IPS-18c (cell line): ENCODE measurements at regions not wholly inside any gene's neighbourhood (a gene's known extent, or its start where the extent isn't known, plus 50 kb on each side); places are given as distances from the start of the nearest gene placed in this dataset.
"Not testable (repeated sequence)": the region's sequence is repeated elsewhere in the genome, so short reads cannot be mapped to it uniquely, and the experiment has no call there.

Experiments used
- H3K4me3 ChIP-seq: 2 replicates; pipeline ENCODE4 v1.7.0; 2013; ENCODE audit warnings: low read depth, mild to moderate bottlenecking, low read length, moderate library complexity; ENCODE audit not compliant: insufficient read depth
- H3K9me3 ChIP-seq: one replicate; pipeline ENCODE4 v1.6.1; 2013; ENCODE audit warnings: mild to moderate bottlenecking, low read length, moderate library complexity; ENCODE audit not compliant: control insufficient read depth, insufficient read depth

DNA sequence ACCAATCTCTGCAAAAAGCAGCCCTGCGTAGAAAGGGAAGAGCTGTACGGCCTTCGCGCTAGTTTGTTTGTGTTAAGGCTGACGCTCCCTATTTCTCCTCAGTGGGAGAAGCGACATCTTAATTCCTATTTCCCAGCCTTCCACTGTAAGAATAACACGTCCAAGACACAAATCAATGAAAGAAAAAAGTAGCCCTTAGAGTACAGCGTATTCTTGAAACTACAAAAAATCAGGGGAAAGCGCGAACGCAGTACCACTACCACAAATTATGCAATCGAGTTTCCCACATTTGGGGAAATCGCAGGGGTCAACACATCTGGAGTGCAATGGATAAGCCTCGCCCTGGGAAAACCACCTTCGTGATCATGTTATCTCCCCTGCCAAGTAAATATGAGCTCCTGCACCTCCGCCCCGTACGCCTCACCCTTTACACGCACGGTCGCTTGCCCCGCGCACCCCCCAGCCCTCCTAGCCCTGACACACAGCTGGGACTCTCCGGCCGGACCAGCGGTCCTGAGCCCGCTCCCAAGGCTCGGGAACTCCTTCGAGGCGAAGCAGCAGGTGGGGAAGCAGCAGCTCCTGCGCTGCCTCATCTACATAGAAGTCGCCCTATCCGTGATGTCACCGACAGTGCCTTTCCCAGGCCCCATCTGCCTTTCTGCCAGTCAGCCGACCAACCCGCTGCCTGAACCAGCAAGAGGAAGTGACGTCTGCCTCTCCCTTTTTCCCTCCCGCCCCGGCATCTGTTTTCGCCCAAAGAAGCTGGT is 94.7 kb downstream of the PPIAL4G start:
- Histone ChIP-seq H3K9me3 (no peaks in the 10 kb centered on the region), H3K4me3 (peak overlapping the region; percentile 47; the same call in 1 of the 2 replicates)

DNA sequence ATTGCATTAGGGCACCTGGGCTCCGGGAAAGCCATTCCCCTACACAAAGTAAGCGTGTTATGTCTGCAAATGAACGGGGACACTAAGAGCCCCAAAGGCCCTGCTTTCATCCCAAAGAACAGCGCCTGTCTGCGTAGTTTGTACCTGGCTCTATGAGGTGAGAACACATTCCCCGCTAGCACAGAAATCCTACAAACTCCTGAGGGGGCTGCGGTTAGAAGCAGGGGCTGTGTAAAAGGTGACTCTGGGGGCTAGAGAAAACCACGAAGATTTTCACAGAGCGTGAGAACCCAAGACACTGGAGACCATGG is 95.2 kb downstream of the PPIAL4G start:
- H3K4me3 ChIP-seq, result peak overlapping the region; percentile 47; the same call in 1 of the 2 replicates
- H3K9me3 ChIP-seq, result not testable (repeated sequence)

DNA sequence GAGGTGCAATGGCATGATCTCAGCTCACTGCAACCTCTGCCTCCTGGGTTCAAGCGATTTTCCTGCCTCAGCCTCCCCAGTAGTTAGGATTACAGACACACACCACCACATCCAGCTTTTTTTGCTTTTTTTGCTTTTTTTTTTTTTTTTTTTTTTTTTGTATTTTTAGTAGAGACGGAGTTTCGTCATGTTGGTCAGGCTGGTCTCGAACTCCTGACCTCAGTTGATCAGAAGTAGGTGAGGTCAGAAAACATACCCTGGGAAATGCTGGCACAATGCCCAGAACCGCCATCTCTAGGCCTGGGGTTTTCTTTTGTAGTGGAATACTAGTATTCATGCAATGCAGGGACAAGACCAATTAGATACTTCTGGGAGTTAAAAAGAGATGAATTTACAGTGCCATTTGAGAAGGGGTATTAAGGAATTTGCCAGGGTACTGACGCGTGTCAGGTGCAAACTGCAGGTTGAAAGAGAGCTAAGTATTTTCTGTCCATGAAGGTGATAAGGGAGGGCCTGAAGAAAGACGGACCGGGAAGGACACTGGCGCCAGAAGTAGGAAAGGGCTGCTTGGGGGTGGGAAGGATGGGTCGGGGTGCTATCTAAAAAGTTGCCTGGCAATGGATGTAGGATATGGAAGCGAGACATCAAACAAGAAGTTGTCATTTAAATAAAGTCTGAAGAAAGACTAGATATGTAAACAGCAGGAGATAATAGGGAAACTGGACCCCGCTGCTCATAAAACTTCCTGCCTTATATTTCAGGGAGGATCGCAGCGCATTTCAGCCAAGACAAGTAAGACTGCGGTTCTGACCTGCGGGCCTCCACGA is 95.8 kb downstream of the PPIAL4G start:
- not testable (repeated sequence) for H3K9me3 ChIP-seq
- peak overlapping the region; percentile 47; the same call in 1 of the 2 replicates for H3K4me3 ChIP-seq

DNA sequence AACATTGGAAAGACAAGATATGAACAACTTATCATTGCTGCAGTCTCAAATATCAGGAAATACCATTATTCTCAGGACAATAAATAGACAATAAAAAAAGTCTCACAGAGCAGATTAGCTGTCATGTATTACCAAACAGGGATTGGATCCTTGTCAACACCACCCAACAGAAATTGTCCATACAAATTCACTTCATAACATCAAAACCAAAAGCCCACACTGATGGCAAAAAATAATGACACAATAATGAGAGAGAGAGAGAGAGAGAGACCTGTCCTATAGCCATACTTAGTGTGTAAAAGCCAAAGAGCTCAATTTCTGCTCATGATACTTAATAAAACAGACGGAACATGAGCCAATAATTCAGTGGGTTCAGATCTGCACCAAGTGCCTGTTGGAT is 96.5 kb downstream of the PPIAL4G start:
- Histone ChIP-seq H3K9me3 (no peaks in the 10 kb centered on the region), H3K4me3 (no peak overlapping the region)

DNA sequence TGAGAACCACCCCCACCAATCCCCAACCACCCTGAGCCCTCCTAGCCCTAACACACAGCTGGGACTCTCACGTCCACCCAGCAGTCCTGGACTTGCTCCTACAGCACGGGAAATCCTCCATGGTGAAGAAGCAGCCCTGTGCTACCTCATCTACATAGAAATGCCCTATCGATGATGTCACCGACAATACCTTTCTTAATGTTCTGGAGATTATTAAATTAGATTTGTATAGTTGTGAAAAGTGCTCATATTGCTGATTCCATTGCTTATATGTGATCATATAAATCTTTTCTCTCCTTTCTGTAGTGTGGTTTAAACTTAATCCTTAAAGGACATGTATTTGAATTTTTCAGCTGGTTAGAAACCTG is 97.1 kb downstream of the PPIAL4G start:
- not testable (repeated sequence) for H3K4me3 ChIP-seq, H3K9me3 ChIP-seq

DNA sequence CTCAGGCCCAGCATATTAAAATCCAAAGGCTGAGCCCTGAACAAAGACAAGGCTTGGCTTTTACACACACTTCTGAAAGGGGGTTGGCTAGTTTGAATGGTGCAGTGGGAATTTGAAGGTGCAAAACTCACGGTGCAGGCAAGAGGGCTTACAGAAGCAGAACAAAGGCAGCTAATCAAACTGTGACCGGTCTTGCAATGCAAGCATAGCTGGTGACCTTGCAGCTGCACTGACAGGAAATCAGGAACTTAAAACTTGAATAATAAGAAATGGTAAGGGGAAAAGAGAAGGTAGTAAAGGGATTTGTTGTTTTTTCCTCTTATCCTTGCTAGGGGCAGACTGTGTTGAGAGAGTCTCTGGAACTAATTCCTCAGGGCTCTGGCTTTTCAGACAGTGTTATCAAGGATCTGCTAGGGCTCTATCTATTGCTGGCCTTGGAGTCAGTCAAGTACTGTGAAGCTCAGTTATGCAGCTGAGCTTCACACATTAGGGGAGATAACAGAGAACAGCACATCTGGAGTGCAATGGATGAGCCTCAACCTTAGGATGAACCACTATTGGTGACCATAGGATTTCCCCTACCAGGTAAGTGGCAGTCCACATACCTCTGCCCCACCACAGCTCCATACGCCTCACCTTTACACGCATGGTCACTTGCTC is 97.6 kb downstream of the PPIAL4G start:
- Histone ChIP-seq H3K9me3 (no peaks in the 10 kb centered on the region), H3K4me3 (no peak overlapping the region)

DNA sequence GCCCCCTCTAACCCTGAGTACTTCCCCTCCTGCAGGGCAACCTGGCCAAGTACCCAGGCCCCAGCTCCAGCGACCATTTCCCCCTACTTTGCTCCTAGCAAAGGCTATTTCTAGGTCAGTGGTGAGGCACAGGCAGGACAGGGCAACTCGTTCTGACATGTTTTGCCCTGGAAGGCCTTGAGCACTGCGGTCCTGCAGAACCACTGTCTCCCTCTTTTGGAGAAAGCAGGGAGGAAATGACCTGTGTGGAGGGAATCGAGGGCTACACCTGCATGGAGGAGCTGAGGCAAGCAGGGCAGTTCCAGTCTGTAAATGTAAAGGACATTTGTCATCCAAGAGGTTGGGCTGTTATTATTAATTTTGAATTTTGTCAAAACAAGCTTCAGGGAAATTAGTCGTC is 99.1 kb downstream of the PPIAL4G start:
- no peaks in the 10 kb centered on the region for H3K9me3 ChIP-seq
- no peak overlapping the region for H3K4me3 ChIP-seq

DNA sequence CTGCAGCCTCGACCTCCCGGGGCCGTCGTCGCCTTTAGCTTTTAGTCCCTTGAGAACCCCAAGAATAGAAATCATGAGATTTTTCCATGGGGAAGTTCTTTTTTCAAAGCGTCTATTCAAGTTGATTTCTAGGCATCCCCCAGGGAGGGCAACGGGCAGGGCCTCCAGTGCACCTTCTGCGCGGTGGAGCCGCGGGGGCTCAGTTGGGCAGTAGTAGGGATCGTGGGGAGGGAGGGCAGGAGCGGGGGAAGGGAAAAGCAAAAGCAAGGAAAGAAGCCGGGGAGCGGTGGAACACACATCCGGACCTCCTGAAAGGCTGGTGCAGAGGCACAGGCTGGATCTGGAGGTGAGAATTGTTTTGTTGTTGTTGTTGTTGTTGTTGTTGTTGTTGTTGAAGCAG is 103.4 kb downstream of the PPIAL4G start:
- H3K9me3 ChIP-seq, result no peaks in the 10 kb centered on the region
- H3K4me3 ChIP-seq, result peak overlapping the region; percentile 40; the same call in 1 of the 2 replicates

DNA sequence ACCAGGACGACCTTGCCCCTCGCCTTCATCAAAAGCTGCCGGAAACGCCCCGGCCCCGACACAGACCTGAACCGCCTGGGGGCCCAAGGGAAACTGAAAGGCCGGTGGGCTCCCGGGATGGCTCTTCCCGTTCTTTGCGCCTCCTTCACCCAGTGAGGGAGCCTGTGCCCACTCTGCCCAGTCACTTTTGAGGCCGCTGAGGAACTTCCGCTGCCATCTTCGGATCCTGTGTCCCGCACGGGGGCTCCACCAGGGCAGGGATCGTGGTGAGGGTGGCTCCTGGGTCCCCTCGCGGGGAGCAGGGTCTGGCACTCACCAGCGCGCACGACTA is 104.0 kb downstream of the PPIAL4G start:
- Histone ChIP-seq H3K9me3 (no peaks in the 10 kb centered on the region), H3K4me3 (peak overlapping the region; percentile 40; the same call in 1 of the 2 replicates)

DNA sequence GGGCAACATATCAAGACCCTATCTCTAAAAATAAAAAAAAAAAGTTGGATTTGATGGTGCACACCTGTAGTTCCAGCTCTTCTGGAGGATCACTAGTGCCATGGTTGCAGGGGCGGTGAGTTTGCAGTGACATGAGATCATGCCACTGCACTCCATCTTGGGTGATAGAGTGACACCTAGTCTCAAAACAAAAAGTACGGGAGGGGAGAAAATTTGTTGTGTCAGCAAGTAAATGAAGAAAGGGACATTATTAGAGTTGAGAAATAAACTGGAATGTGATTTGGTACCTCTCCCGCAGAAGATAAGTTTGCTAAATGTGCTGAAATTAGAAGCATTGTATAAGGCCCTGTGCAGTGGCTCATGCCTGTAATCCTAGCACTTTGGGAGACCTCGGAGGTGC is 105.1 kb downstream of the PPIAL4G start:
- H3K9me3 ChIP-seq, H3K4me3 ChIP-seq: not testable (repeated sequence)

DNA sequence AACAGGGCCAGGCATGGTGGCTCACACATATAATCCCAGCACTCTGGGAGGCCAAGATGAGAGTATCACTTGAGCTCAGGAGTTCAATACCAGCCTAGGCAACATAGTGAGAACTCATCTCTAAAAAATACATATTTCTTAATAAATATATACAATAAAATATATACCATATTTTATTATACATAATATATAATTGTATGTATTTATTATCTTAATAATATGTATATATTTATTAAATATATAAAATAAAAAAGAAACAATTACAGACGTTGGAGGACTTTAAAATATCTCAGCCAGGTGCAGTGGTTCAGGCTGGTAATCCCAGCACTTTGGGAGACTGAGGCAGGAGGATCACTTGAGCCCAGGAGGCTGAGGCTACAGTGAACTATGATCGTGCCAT is 106.1 kb downstream of the PPIAL4G start:
- H3K4me3 ChIP-seq, H3K9me3 ChIP-seq: not testable (repeated sequence)

DNA sequence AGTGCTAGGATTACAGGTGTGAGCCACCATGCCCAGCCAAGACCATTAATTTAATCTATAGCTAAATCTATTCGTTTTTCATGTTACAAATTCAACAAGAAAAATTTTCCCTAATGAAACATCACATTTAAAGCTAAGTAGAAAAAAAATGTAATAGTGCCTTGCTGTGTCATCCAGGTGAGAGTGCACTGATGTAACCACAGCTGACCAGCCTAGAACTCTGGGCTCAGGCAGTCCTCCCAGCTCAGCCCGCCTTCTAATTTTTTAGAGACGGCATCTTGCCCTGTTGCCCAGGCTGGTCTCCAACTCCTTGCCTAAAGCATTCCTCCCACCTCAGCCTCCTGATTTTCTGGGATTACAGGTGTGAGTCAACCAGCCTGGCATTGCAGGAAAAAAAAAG is 109.0 kb downstream of the PPIAL4G start:
- Histone ChIP-seq H3K4me3 (no peak overlapping the region), H3K9me3 (no peaks in the 10 kb centered on the region)

DNA sequence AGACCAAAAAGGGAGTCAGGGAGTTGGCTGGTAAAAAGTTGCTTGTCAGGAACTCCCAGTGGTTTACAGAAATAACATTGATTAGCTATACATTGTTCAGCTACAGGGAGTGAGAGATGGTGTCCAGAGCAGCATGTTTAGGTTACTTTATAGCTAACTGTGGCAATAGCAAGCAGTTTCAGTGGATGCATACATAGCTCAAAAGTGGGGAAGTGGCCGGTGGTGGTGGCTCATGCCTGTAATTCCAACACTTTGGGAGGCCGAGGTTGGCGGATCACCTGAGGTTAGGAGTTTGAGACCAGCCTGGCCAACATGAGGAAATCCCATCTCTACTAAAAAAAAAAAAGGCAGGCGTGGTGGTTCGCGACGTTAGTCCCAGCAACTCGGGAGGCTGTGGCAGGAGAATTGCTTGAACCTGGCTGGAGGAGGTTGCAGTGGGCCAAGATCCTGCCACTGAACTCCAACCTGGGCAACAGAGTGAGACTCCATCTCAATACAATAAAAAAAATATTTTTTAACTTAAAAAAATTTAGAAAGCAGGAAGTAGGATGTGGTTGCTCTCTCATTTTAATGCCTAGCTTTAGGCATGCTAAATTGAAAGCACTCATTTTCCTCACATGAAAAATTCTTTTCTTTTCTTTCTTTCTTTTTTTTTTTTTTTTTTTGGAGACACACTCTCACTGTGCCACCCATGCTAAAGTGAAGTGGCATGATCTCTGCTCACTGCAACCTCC is 109.7 kb downstream of the PPIAL4G start:
- no peak overlapping the region for H3K4me3 ChIP-seq
- no peaks in the 10 kb centered on the region for H3K9me3 ChIP-seq

DNA sequence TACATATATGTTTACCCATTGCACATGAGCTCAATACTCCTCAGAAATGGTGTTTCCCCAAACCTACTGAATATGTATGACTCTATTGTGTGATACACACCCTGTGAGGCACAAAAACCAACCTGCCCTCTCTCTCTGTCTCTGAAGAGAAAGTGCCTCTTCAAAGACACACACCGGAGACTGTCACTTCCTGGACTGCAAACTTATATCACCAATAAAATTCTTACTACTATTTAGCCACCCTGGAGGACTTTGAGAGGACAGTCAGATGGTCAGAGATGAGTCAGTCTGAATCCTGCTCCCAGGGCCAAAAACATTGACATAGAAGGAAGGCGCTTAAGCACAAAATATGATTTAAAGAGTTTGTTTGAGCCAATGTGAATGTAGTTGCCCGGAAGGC is 110.4 kb downstream of the PPIAL4G start:
- Histone ChIP-seq H3K9me3 (no peaks in the 10 kb centered on the region), H3K4me3 (no peak overlapping the region)

DNA sequence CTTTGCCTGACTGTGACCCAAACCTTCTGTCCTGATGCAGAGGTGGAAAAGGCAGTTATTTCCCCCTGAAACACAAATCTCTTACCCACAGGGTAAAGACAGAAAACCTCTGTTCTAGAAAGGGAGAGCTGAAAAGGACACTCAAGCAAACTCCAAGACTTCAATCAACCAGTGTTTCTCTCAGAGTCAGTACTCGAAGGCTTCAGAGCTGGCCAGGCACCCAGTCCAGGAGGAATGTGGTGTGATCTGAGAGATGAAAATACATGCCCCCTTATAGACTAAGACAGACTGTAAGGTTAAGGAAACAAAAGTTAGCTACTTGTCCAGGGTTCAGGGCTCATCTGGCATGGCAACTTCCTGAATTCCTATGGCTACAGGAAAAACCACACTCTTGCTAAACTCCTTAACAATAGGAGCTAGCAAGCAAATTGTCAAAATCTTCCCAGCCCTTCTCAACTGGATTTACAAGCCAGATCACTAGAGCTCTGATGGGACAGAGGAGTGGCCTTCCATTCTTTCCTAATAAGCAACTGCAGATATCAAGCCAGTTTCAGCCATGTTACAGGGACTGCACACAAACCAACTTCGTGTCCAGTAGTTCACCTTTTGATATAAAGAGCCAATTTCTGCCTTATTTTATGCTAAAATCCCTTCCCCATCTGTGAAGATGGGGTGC is 110.9 kb downstream of the PPIAL4G start:
- H3K9me3 ChIP-seq, H3K4me3 ChIP-seq: not testable (repeated sequence)

DNA sequence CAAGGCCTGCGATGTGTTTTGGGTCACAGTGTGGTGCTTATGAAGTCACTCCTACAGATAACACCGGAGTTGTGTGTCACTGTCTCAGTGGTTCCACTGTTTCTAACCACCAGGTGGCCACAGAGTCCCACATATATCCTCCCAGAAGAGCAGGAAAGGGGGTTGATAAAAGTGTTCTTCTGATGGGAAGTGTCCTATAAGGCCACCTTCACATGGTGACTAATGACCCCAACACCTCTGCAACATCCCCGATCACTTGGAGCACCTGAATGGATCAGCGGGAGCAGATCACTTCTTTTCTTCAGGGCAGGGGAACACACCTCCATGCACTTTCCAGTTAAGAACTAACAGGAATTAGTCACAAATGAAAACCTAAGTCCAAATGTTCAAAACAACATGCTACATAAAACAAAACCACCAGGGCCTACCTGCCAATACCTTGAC is 111.5 kb downstream of the PPIAL4G start:
- not testable (repeated sequence) for H3K4me3 ChIP-seq, H3K9me3 ChIP-seq

DNA sequence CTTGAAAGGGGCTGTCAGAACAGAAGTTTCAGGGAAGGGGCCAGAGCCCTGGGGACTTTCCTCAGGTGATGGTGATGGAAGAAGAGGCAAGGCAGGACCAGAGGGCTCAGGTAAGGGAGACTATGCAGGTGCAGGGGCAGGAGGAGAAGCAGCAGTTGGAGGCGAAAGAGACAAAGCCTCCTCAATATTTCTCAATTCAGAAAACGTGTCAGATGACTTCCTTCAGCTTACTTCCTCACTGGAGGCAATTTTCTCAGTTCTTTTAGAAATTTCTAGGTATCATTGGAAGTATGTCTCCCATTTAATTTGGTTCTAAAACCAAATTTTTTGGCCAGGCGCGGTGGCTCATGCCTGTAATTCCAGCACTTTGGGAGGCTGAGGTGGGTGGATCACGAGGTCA is 112.4 kb downstream of the PPIAL4G start:
- H3K9me3 ChIP-seq, H3K4me3 ChIP-seq: not testable (repeated sequence)
